Tibial nerve (tissue), 3 donors: ENCODE measurements at regions not wholly inside any gene's neighbourhood (a gene's known extent, or its start where the extent isn't known, plus 50 kb on each side); places are given as distances from the start of the nearest gene placed in this dataset.
"Not testable (repeated sequence)": the region's sequence is repeated elsewhere in the genome, so short reads cannot be mapped to it uniquely, and the experiment has no call there.

Source experiments
- POLR2A ChIP-seq, 2 donors: fragments of 450-650 bp; IDR thresholded peaks; one replicate each; pipeline ENCODE4 v1.6.1; 2017; ENCODE audit warnings: antibody characterized with exemption in 2 of 2, mild to moderate bottlenecking in 2 of 2, moderate library complexity in 2 of 2
- TF ChIP-seq, protein P1 (sequence below), 5 experiments: fragments of 200-600 bp in 3 of 5; fragments of 450-650 bp in 2 of 5; sonication (generic) in 3 of 5; IDR thresholded peaks; one replicate each; pipeline ENCODE4 v1.5.1; 2016 to 2019; ENCODE audit warnings: antibody characterized with exemption in 5 of 5, mild to moderate bottlenecking in 3 of 5, moderate library complexity in 2 of 5

DNA sequence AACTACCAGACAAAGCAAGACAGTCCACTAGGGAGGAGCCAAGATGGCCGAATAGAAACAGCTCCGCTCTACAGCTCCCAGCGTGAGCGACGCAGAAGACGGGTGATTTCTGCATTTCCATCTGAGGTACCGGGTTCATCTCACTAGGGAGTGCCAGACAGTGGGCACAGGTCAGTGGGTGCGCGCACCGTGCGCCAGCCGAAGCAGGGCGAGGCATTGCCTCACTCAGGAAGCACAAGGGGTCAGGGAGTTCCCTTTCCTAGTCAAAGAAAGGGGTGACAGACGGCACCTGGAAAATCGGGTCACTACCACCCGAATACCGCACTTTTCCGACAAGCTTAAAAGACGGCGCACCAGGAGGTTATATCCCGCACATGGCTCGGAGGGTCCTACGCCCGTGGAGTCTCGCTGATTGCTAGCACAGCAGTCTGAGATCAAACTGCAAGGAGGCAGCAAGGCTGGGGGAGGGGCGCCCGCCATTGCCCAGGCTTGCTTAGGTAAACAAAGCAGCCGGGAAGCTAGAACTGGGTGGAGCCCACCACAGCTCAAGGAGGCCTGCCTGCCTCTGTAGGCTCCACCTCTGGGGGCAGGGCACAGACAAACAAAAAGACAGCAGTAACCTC, 90.6 kb upstream of the CAV2 start:
- TF ChIP-seq, protein P1, sequence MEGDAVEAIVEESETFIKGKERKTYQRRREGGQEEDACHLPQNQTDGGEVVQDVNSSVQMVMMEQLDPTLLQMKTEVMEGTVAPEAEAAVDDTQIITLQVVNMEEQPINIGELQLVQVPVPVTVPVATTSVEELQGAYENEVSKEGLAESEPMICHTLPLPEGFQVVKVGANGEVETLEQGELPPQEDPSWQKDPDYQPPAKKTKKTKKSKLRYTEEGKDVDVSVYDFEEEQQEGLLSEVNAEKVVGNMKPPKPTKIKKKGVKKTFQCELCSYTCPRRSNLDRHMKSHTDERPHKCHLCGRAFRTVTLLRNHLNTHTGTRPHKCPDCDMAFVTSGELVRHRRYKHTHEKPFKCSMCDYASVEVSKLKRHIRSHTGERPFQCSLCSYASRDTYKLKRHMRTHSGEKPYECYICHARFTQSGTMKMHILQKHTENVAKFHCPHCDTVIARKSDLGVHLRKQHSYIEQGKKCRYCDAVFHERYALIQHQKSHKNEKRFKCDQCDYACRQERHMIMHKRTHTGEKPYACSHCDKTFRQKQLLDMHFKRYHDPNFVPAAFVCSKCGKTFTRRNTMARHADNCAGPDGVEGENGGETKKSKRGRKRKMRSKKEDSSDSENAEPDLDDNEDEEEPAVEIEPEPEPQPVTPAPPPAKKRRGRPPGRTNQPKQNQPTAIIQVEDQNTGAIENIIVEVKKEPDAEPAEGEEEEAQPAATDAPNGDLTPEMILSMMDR (IDR thresholded peaks at IDR 0.05): not testable (repeated sequence)
- TF ChIP-seq POLR2A (IDR thresholded peaks at IDR 0.05): not testable (repeated sequence)
